Left hindlimb (tissue), 1 donor: ENCODE measurements at regions not wholly inside any gene's neighbourhood (a gene's known extent, or its start where the extent isn't known, plus 50 kb on each side); places are given as distances from the start of the nearest gene placed in this dataset.
A peak's percentile ranks its signal among the peaks of the same experiment; 100 is the strongest.

ENCODE experiments used
- DNase-seq: peaks from one replicate; pipeline ENCODE4 v3.0.0-alpha.2; 2018

DNA sequence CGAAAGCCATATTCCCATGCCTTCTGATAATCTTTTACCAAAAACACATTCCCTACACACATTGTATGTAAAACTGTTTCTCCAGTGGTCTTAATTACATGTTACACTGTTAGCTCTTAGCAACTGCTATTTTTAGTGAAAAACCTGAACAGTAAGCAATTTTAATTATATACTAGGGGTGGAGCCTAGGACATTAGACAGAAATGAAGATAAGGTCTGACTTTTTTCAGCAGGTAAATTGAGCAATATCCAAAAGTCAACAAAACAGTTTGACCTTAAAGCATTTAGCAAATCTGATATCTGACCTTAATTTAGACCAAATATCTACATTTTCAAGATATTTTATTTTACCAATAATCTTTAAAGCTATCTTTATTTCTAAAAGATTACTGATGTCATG lies 60.2 kb downstream of the PDE6H start:
- DNase-seq, result no peak

DNA sequence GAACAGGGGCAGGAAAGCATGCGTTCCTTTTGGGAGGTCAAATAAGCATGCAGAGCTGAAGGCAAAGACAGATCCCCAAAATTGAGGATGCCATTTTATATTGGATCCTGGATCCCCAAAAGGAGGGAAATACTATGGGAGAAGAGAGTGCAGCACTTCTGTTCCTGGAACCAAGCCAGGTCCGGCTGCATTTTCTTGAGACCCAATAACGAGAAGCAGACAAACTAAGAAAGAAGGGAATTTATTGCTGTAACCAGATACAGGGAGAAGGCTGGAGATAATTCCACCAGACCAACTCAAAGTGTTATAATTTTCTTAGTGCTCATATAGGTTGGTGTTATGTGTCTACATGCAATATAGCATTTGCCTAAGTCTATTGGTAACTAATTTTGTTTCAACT lies 60.8 kb downstream of the PDE6H start:
- no peak for DNase-seq

DNA sequence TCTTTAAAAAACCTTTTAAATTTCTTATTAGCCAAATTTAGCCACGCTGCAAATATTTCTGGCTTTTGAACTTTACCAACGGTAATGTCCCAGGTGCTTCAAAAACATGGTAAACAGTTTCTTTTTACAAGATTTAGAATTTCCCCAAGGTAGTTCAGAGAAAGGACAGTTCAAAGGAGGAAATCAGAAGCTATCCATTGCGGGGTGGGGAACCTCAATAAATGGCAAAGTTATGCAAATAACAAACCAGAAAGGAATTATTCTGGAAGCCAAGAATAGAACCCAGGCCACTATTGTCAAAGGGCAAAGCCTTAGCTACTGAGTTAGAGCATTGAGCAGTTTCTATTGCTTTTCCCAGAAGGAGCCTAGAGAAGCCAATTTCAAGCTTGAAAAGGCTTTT lies 62.3 kb downstream of the PDE6H start:
- no peak for DNase-seq

DNA sequence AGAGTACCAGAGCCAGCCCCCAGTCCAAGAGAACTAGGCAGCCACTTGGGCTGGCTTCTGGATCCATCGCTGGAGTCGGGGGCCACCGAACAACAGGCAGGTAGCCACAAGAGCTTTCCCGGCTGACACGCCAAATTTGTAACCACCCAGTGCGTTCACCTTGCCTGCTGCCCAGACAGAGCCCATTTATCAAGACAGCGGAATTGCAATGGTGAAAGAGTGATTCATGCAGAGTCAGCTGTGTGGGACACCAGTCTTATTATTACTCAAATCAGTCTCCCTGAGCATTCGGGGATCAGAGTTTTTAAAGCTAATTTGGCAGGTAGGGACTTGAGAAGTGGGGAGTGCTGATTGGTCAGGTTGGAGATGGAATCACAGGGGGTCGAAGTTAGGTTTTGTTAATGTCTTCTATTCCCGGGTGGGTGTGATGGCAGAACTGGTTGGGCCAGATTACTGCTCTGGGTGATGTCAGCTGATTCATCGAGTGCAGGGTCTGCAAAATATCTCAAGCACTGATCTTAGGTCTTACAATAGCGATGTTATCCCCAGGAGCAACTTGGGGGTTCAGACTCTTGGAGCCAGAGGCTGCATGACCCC lies 64.3 kb downstream of the PDE6H start:
- no peak for DNase-seq

DNA sequence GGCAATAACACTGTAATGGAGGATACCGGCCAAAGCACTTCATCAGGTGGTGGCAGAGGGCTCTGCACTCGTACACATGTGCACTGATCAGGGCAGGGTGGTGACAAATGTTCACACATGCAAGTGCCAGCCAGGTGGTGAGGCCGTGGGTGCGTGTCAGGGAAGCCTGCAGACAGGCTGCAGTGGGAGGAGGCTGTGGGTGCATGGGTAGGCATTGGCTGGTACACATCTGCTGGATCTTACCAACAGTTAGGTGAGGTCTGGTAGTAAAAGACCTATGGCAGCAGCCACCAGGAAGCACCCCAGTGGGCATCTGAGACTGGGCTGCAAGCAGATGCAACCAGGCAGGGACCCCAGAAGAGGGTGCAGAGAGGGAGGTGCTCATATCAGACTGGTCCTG lies 65.3 kb downstream of the PDE6H start:
- DNase-seq, result no peak

DNA sequence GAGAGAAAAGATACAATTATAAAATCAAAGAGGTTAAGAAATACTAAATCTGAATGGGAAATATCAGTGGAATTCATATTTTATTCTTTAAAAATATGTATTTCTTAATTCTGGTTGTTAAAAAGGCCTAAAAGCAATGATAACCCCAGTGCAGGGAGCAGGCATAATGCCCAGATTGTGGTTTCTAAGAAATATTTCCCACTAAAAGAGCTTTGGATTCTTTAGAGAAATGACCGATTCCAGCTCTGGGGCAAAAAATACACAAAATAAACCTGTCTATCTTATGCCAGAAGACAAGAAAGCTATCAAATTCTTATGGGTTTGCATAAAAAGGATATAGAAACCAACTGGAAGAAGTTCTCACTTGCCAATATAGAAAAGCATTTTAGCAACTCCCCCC lies 71.6 kb downstream of the PDE6H start:
- DNase-seq, result no peak

DNA sequence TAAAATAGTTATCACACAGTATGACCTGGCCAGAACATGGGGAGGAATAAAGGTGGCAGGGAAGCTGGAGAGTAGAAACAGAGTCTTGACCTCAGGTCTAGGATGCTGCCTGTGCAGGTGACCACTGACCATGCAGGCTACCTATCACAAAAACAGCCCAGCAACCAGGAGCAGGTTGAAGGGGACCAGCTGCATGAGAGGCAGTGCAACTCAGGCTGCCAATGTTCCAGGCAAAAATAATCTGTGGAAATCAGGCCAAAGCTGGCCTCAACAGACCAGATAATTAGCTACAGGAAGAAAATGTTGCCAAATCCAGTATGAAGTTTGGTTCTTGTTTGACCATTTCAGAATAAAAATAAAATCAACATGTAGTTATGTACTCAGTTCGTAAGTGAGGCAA lies 72.6 kb downstream of the PDE6H start:
- no peak for DNase-seq

DNA sequence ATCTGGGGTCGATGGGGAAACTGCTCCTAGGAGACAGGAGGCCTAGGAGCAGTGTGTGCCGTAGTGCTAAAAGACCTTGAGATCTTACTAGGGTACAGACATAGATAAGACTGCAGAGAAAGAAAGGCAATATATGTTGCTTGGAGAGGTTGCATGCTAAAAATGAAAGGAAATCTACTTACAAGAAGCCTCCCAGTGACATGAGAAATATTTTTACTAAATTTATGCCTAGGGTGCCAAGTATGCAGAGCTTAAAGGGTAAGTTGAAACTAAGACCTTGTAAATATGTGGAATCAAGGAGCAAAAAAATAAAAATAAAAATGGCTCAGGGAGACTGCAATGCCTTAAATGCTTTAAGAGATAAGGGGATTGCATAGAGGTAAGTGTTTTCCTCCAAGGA lies 74.8 kb downstream of the PDE6H start:
- no peak for DNase-seq

DNA sequence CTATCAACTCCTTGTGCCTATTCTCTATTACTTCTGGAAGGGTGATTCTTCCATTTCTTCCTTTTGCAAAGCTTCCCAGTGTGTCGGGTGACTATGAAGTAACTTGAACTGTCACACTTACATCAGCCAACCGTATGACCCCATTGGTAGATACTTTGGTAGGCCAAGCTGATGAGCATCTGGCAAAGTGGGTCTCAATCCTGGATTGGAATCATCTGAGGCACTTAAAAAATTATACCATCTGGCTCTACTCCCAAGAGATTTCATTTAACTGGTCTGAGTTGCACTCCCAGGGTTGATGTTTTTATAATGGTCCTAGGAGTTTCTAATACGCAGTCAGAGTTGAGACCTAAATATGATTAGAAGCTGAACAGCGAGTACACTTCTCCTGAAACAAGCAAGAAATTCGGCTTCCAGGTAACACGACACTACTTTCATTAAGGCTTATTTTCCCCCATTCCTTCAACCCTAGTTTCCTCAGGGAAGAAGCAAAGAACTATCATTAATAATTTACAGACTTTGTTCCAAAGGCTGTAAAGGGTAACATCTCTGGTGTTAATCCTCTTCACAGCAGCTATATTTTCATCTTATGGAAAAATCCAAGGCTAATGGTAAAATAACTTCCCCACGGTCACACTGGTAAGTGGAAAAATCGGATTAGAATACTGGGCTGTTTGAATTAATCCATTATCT lies 76.8 kb downstream of the PDE6H start:
- no peak for DNase-seq

DNA sequence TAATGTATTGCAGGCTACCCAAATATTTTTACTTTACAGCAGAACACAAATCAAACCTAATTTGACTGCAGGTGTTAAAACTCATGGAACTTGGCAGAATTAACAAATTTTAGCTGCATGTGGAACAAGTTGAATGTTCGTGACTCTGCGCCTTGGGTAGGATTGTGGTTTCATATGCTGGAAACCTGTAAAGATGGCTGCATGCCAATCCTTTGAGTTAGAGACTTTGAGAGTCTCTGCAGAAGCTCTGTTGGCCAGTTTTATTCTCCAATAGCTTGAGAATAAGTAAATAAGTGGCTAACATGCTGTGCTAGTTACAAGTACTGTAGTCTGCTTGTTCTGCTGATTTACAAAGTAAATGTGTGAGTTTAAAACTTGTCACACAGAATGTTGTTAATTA lies 77.8 kb downstream of the PDE6H start:
- DNase-seq, result peak; percentile 68

DNA sequence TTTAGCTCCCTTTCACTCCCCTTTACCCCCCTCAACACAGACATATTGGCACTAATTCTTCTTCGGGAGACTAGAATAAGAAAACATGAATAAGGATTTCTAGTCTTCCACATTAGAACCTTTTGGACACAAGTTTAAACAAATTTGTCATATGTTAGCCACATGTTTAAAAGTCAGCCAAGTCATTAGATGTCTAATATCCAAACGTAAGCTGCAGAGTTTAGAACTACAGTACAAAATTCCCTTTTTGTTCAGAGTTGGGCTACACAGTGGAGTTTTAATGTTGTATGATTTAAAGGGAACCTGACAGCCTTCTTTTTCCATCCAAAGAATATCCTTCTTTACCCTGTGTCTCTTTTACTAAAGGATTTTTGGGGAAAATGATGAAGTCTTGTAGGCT lies 79.8 kb downstream of the PDE6H start:
- DNase-seq, result no peak

DNA sequence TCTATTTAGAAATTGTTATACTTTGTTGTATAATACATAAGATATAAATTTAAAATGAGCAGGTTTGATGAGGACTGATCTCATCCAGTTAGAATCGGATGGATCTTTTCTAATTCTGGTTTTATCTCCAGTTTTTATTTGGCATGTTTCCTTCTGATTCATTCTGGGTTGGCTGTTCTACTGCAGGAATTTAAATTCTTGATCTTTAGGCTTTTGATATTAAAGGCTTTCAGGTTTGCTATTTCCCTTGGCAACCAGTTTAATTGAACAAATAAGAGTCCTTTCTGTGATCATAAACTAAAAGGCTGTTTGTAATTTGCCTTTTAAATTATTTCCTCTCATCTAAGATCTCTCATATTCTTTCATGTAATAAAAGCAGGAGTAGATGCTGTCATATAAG lies 83.4 kb downstream of the PDE6H start:
- no peak for DNase-seq
